ENCODE measurements at regions not wholly inside any gene's neighbourhood (a gene's known extent, or its start where the extent isn't known, plus 50 kb on each side); places are given as distances from the start of the nearest gene placed in this dataset.

DNA sequence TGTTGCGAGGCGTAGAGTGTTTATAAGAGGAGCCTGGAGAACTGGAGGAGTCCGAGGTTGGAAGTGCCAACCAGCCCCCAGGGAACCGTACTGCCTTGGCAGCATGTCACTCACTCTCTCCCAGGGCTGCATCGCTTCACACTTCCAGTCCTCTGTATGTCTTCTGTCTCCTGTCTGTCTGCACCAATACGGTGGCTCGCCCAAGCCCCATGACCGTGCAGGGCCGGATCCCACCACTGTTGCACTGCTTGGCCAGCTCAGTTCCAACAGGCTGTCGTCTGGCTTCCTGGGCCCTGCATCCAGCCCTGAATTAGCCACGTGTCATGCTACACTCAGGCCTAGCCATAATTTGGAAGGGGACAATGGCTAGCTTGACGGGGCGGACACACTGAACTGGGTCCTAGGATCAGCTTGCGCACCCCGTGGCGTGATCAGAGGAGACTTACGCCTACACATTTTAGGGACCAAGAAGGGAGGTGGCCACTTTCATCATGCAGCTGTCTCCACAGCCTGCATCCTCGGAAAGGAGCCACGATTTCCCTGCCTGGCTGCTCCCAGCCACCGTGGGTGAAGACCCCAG lies 147.1 kb downstream of the URI1 start:
- ATAC-seq (no peak), DNase-seq (no peak)
- H3K4me1 ChIP-seq, result no peaks in the 10 kb centered on the region

DNA sequence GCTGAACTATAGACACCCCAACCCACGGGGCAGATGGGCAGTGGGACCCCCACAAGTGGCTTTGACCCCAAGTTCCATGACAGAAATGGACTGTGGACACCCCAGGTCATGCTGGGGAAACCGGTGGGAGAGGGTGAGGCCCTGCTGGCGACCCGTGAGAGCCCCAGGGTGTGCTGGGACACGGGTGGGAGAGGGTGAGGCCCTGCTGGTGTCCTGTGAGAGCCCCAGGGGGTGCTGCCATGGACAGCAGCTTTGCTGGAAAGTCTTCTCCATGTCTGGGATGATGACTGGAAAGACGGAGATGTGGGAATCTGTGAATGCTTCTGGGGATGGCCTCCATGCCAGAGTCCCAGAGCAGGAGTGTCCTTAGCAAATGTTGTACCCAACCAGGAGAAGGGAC lies 148.4 kb downstream of the URI1 start:
- TF ChIP-seq, protein P1, sequence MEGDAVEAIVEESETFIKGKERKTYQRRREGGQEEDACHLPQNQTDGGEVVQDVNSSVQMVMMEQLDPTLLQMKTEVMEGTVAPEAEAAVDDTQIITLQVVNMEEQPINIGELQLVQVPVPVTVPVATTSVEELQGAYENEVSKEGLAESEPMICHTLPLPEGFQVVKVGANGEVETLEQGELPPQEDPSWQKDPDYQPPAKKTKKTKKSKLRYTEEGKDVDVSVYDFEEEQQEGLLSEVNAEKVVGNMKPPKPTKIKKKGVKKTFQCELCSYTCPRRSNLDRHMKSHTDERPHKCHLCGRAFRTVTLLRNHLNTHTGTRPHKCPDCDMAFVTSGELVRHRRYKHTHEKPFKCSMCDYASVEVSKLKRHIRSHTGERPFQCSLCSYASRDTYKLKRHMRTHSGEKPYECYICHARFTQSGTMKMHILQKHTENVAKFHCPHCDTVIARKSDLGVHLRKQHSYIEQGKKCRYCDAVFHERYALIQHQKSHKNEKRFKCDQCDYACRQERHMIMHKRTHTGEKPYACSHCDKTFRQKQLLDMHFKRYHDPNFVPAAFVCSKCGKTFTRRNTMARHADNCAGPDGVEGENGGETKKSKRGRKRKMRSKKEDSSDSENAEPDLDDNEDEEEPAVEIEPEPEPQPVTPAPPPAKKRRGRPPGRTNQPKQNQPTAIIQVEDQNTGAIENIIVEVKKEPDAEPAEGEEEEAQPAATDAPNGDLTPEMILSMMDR (IDR thresholded peaks at IDR 0.05), result no peak
- Histone ChIP-seq H3K9me3 (no peaks in the 10 kb centered on the region), H3K27me3 (ENCODE audit: low read depth) (no peaks in the 10 kb centered on the region), H3K27ac (no peak overlapping the region), H3K36me3 (no peaks in the 10 kb centered on the region), H3K4me1 (no peaks in the 10 kb centered on the region), H3K4me3 (no peak overlapping the region)
- no peak for DNase-seq
- no peak for ATAC-seq
- intact Hi-C loops (cut with DNase I), result no loop called here

More for the DNA sequence above, 147.1 kb downstream of the URI1 start:
- Histone ChIP-seq H3K36me3 (no peaks in the 10 kb centered on the region), H3K9me3 (no peaks in the 10 kb centered on the region), H3K27me3 (ENCODE audit: low read depth) (no peaks in the 10 kb centered on the region), H3K4me3 (no peak overlapping the region), H3K27ac (no peak overlapping the region)
- TF ChIP-seq, protein P1 (IDR thresholded peaks at IDR 0.05), result no peak
- intact Hi-C loops (cut with DNase I), result no loop called here

- TF ChIP-seq, protein P1 (IDR thresholded peaks at IDR 0.05), result no peak
- intact Hi-C loops (cut with DNase I), result no loop called here
- H3K9me3 ChIP-seq, result no peaks in the 10 kb centered on the region
Observed at GRCh38 chr19:30090963-30091362, 148.9 kb downstream of the URI1 start.

GRCh38 chr19:30091456-30091855 lies 149.4 kb downstream of the URI1 start:
- TF ChIP-seq, protein P1 (IDR thresholded peaks at IDR 0.05), result no peak
- Histone ChIP-seq H3K4me1 (no peaks in the 10 kb centered on the region), H3K27ac (no peak overlapping the region), H3K9me3 (no peaks in the 10 kb centered on the region), H3K36me3 (no peaks in the 10 kb centered on the region), H3K4me3 (no peak overlapping the region), H3K27me3 (ENCODE audit: low read depth) (no peaks in the 10 kb centered on the region)
- DNase-seq (no peak), ATAC-seq (no peak)
- intact Hi-C loops (cut with DNase I), result no loop called here

More at GRCh38 chr19:30090963-30091362, 148.9 kb downstream of the URI1 start:
- ATAC-seq (no peak), DNase-seq (no peak)
- Histone ChIP-seq H3K27ac (no peak overlapping the region), H3K4me3 (no peak overlapping the region), H3K36me3 (no peaks in the 10 kb centered on the region), H3K27me3 (ENCODE audit: low read depth) (no peaks in the 10 kb centered on the region), H3K4me1 (no peaks in the 10 kb centered on the region)

GRCh38 chr19:30091856-30092255 lies 149.8 kb downstream of the URI1 start:
- ATAC-seq, result no peak
- Histone ChIP-seq H3K4me3 (no peak overlapping the region), H3K27me3 (ENCODE audit: low read depth) (no peaks in the 10 kb centered on the region), H3K4me1 (no peaks in the 10 kb centered on the region), H3K9me3 (no peaks in the 10 kb centered on the region), H3K36me3 (no peaks in the 10 kb centered on the region), H3K27ac (no peak overlapping the region)
- TF ChIP-seq, protein P1 (IDR thresholded peaks at IDR 0.05), result no peak
- intact Hi-C loops (cut with DNase I), result no loop called here
- DNase-seq, result no peak

Data from lower lobe of right lung (tissue), 2 donors.